NCI-H748 treated with DMSO at 0.1 percent for 48 hours (cell line): ENCODE measurements at regions not wholly inside any gene's neighbourhood (a gene's known extent, or its start where the extent isn't known, plus 50 kb on each side); places are given as distances from the start of the nearest gene placed in this dataset.

Experiments used
- DNase-seq: peaks from one replicate; lab custom pipeline; 2025; lab: John Stamatoyannopoulos, UW

- DNase-seq = no peak
Measured at GRCh38 chr4:19707876-19708275, 543.8 kb upstream of the SLIT2 start.

GRCh38 chr4:19703391-19703790 is 548.3 kb upstream of the SLIT2 start:
- no peak for DNase-seq

- no peak for DNase-seq
Measured at GRCh38 chr4:19700992-19701391, 550.7 kb upstream of the SLIT2 start.

GRCh38 chr4:19698961-19699360 is 552.7 kb upstream of the SLIT2 start:
- no peak for DNase-seq

- DNase-seq = no peak
Measured at GRCh38 chr4:19694812-19695211, 556.9 kb upstream of the SLIT2 start.

- no peak for DNase-seq
Measured at GRCh38 chr4:19693936-19694570, 557.7 kb upstream of the SLIT2 start.

- no peak for DNase-seq
Measured at GRCh38 chr4:19689511-19689910, 562.2 kb upstream of the SLIT2 start.

- no peak for DNase-seq
Measured at GRCh38 chr4:19686456-19686855, 565.2 kb upstream of the SLIT2 start.

GRCh38 chr4:19684084-19684483 is 567.6 kb upstream of the SLIT2 start:
- DNase-seq = no peak

GRCh38 chr4:19683426-19683825 is 568.3 kb upstream of the SLIT2 start:
- DNase-seq = no peak

GRCh38 chr4:19677211-19677610 is 574.5 kb upstream of the SLIT2 start:
- no peak for DNase-seq

GRCh38 chr4:19675172-19675811 is 576.4 kb upstream of the SLIT2 start:
- no peak for DNase-seq

- no peak for DNase-seq
Measured at GRCh38 chr4:19659101-19659500, 592.6 kb upstream of the SLIT2 start.

- no peak for DNase-seq
Measured at GRCh38 chr4:19657856-19658255, 593.8 kb upstream of the SLIT2 start.

- DNase-seq = no peak
Measured at GRCh38 chr4:19655666-19656065, 596.0 kb upstream of the SLIT2 start.

GRCh38 chr4:19650903-19651864 is 600.5 kb upstream of the SLIT2 start:
- DNase-seq = no peak

- no peak for DNase-seq
Measured at GRCh38 chr4:19645589-19645988, 606.1 kb upstream of the SLIT2 start.

- no peak for DNase-seq
Measured at GRCh38 chr4:19636451-19636850, 615.3 kb upstream of the SLIT2 start.

- DNase-seq = no peak
Measured at GRCh38 chr4:19631814-19632213, 619.9 kb upstream of the SLIT2 start.

GRCh38 chr4:19623866-19624265 is 627.8 kb upstream of the SLIT2 start:
- no peak for DNase-seq

GRCh38 chr4:19615086-19615689 is 636.5 kb upstream of the SLIT2 start:
- DNase-seq = no peak

GRCh38 chr4:19614171-19614570 is 637.5 kb upstream of the SLIT2 start:
- DNase-seq = no peak
